GM21723 (cell line): ENCODE measurements at regions not wholly inside any gene's neighbourhood (a gene's known extent, or its start where the extent isn't known, plus 50 kb on each side); places are given as distances from the start of the nearest gene placed in this dataset.

Source experiments
- ATAC-seq: cut with Tn5 transposase; IDR thresholded peaks from one replicate; pipeline ENCODE4 v1.9.1; 2021; ENCODE audit warnings: mild to moderate bottlenecking, moderate library complexity; ENCODE audit not compliant: unreplicated experiment

GRCh38 chr15:69529961-69530633 lies 77.5 kb downstream of the RPLP1 start:
- ATAC-seq: no peak

GRCh38 chr15:69530991-69531664 lies 78.5 kb downstream of the RPLP1 start:
- no peak for ATAC-seq

DNA sequence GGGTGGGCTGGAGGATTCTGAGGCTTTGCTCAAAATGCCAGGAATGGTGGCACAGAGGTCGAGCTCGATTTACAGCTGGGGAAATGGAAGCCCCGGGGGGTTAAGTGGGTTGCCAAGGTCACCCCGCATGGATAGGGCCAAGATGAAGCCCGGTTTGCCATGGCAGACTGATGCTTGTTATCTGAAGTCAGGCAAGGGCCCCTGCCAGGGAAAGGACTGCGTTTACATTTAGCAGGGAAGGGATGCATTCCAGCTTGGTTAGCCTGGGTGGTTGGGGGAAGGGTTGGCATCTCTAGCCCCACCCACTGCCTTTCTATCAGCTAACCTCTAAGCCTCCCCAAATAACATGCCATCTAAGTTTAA lies 79.0 kb downstream of the RPLP1 start:
- no peak for ATAC-seq

DNA sequence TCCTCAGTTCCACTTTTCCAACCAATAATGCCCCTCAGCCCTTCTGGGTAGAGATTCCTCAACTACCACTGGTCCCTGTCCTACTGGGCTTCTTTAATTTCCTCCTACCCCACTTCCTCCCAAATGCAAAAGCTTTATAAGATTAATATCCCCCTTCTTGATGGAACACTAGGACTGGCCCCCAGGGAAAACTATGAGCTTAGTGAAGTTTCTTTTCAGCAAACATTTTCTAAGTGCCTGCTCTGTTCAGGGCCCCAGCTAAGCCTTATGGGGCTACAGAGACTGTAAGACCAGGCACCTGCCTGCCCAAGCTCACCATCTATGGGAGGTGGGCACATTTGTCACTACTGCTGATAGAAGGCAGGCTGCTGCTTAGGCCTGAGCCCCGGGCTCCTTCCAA lies 79.4 kb downstream of the RPLP1 start:
- no peak for ATAC-seq

GRCh38 chr15:69532856-69533255 lies 80.2 kb downstream of the RPLP1 start:
- no peak for ATAC-seq

DNA sequence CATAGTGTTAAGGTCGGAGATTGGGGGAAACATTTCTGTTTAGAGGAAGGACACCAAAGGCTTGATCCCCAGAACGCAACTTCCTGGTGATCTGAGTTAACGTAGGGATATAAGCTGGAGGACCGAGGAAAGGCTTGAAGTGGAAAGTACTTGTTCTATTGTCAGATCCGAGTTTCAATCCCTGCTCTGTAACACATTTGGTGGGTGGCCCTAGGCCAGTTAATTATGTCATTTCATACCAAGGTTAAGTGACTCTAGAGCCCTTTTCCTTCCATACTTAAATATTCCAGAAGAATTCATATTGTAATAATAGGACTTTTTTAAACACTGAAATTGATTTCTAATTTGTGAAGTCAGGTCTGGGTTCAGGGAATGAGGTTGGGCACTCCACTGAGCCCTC lies 80.9 kb downstream of the RPLP1 start:
- no peak for ATAC-seq

DNA sequence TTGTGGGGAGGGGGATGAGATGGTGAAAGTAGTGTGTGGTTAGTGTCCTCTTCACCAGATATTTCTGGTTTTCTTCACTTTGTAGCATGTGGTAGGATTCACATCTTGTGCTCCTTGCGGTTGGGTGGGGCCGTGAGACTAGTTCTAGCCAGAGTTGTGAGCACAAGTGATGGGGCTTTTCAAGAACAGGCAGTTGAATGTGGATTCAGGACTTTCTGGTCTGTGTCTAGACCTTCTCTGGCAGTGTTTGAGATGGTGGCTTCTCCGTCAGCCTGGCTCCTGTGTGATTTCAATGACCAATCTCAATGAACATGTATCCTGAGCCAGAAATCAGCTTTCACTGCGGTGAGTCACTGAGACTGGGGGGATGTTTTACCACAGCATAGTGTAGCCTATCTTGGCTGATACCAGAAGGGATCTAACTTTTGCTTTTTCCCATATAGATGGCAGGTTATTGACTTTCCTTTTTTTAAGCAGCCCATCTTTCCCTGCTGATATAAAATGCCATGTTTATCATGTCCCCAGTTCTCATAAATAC lies 82.6 kb downstream of the RPLP1 start:
- no peak for ATAC-seq

DNA sequence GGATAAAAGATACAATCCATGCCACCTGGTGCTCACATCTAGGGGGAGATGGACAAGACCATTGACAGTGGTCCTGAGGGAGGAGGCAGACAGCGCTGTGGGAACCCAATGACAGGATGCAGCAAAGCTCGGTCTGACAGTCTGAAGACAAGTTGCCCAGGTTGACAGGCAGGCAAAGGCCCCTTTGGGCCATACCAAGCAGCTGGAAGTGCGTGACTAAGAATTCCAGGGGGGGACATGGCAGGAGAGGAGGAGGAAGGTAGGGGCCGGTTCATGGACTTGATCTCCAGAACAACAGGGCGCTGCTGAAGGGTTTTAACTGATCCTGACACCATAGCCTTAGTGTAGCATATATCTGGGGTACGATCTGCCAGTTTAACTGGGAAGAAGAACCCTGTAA lies 83.4 kb downstream of the RPLP1 start:
- ATAC-seq: no peak

- no peak for ATAC-seq
Measured at GRCh38 chr15:69536726-69537512, 84.3 kb downstream of the RPLP1 start.

DNA sequence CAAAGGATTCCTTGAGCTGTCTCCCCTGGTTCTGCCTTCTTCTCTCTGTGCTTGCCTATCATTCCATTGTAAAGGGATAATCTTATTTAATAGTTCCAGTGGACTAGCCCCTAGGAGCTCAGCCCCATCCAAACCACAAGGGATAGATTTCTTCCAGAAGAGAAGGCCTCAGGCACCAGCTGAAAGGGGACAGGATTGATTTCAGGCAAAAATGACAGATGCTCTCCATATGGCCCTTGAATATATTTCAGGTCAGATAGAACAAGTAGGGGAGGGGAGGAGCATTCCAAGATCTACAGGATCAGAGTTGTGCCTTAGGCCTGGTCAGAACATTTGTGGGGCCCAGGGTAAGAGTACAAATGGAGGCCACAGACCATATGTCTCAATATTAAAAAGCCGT lies 85.3 kb downstream of the RPLP1 start:
- no peak for ATAC-seq

GRCh38 chr15:69538379-69538778 lies 85.8 kb downstream of the RPLP1 start:
- no peak for ATAC-seq

DNA sequence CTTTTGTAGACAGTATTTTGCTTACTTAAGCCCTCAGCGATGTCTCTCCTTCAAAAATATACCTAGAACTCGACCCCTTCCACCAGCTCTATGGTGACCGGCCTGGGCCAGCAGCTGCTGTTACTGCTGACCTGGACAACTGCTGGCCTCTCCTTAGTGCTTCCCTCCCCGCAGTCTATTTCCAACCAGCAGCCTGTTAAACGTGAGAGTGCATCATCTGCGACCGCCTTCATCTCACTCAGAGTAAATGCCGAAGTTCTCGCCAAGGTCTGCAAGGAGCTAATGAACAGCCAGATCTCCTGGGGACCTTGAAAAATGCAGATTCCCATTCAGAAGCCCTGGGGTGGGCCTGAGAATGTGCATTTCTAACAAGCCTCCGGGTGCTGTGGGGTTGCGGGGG lies 86.7 kb downstream of the RPLP1 start:
- ATAC-seq: no peak

GRCh38 chr15:69540622-69541021 lies 88.0 kb downstream of the RPLP1 start:
- no peak for ATAC-seq

GRCh38 chr15:69542028-69542427 lies 89.4 kb downstream of the RPLP1 start:
- ATAC-seq: no peak

DNA sequence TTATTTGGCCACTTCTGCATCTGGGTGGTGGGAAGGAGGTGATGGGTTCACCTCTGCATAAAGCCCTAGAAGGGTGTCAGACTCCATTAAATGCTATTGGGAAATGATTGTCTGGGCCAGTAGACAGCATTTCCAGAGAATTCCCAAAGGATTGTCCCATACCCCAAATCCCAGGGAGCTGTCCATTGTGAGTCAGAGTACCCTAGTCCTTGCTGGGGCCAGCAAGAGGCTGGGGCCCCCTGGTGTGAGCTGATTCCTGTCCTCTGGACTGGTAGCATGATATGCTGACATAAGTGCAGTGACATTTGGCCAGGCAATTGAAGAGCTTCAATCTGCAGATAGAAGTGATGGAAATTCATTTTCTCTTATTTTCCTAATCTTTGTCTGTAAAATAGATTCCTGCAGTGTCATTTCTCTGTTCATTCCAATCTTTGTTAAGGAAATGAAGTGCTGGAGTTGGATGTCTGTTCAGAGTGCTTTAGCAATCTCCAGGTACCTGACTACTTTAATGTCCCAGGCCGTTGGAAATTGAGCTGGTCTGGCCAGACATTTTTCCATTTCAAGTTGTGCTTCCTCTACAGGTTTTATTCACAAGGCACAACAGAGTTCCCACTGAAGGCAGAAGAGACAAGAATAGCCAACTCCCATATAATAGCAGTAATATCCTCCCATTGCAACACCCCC lies 91.2 kb downstream of the RPLP1 start:
- ATAC-seq: no peak

DNA sequence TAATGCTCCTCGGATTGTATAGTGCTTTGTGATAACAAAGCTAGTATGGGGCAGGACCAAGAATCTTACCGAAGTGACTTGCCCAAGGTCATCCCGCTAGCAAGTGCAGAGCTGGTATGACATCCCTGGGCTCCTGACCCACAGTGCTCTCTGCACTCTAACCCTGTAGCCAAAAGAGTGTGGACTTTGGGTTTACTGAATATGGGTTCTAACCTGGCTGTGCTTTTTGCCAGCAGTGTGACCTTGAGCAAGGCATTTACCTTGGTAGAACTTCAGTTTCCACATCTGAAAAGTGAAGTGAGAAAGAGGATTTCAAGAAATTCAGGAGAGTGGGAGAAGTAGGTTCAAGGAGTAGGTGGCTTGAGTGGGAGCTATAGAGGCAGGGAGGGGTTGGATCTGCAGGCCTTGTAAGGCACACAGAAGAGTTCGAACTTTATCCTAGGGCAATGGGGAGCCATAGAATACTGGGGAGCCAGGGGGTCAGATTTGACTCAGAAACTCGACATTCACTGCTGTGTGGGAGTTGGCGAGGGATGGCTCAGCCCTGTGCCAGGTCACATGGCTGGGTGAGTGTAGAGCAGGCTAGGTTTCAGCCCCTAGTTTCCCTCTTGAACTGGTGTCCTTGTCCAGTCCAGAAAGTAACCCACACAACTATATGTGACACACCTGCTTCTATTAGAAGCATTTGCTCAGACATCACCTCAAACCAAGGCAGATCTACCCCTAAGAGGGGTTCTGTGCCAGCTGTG lies 91.9 kb downstream of the RPLP1 start:
- ATAC-seq: no peak

DNA sequence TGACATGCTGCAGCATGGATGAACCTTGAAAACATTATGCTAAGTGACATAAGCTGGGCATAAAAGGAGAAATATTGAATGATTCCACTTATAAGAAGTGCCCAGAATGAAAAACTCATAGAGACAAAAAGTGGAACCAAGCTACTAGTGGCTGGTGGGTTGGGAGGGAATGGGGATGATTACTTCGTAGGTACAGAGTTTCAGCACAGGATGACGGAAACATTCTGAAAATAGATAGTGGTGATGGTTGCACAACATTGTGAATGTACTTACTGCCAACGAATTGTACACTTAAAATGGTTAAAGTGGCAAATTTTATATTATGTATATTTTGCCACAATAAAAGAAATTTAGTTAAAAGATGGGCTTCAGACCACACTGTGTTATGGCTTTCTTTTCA lies 93.6 kb downstream of the RPLP1 start:
- no peak for ATAC-seq

DNA sequence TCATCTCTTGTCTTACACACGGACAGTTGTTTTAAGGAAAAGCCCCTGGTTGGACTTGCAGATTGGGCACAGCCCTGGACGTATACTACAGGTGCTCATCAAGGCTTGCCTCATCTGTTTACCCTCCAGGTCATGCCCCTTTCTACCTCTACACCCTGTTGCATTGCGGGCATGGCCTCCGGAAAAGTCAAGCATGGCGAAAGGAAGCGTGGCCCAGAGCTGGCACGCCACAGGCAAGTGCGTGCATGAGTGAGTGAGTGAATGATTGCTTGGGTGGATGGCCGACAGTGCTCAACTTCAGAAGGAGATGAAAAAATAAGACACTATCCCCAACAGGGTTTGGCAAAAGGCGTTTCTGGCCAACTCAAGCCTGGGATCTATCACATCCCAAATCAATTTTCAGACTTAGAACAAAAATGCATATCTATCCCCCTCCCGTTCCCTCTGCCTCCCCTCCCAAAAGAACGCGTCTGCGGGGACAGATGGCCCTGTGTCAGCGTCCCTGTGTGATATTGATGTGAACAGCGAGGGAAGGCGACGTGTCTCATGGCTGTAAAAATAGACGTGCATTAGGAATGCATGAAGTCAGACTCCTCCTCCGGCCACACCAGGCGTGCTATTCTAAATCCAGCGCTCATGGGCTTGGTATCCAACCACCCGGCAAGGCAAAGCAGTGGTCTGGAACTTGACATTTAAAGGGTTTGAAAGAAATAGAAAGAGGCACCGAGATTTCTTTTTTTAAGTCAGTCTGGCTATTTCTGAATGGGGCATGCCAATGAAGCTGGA lies 96.0 kb downstream of the RPLP1 start:
- no peak for ATAC-seq

DNA sequence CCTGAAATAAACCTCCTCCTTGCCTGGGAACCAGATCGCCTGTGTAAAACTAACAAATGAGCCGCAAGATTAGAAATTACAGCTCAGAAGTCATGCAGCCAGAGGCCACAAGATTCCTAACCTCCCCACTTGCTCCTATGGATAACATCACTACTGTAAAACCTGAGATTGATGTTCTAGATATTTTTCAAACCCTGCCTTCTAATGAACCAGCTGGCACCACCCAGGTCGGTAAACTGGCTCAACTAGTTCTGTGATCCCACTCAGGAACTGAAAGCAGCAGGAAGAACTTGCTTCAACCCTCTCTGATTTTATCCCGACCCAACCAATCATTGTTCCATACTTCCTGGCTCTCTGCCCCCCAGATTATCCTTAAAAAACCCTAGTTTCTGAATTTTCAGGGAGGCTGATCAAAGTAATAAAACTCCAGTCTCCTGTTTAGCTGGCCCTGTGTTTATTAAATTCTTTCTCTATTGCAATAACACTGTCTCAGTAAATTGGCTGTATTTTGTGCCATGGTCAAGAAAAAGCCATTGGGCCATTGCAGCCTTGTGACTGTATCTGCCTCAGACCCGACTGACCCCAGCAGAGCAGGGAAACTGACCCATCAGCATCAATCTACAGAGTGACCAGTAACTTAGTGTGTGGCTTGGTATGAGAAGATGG lies 98.9 kb downstream of the RPLP1 start:
- no peak for ATAC-seq
